ENCODE measurements at regions not wholly inside any gene's neighbourhood (a gene's known extent, or its start where the extent isn't known, plus 50 kb on each side); places are given as distances from the start of the nearest gene placed in this dataset.
"Not testable (repeated sequence)": the region's sequence is repeated elsewhere in the genome, so short reads cannot be mapped to it uniquely, and the experiment has no call there.

DNA sequence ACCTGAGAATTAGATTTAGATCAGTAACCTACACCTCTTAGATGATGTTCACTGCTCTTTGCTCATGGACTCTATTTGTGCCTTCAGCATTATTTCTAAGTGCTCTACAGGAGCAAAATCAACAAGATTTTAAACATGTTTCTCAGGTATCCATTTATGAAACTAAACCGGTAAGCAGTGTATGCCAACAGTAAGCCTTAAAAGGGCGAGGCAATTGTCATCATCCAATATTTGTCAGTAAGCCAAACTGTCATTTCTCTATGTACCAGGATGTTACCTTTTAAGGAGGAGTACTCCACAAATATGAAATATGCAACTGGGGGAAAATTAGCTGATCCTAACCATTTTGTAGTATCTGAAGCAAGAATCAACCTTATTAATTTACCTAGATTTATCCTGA, 69.6 kb upstream of the ZNF184 start:
- DNase-seq (ENCODE audit: low read depth), result no peak

DNA sequence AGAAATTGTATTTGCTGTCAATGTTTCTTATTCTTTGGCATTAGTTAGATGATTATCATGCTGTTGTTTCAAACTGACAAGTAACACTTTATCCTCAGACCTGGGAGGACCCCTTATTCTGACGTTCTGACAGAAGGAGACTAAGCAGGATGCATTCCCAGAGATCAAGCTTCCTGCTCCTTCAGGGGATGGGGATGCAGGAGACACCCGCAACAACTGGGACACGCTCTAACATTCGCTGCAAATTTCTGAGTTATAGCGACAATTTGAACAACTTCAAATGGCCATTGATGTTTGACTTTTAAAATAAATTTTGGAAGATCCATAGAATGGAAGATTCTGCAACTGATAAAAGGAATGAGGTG, 69.0 kb upstream of the ZNF184 start:
- DNase-seq (ENCODE audit: low read depth), result no peak

DNA sequence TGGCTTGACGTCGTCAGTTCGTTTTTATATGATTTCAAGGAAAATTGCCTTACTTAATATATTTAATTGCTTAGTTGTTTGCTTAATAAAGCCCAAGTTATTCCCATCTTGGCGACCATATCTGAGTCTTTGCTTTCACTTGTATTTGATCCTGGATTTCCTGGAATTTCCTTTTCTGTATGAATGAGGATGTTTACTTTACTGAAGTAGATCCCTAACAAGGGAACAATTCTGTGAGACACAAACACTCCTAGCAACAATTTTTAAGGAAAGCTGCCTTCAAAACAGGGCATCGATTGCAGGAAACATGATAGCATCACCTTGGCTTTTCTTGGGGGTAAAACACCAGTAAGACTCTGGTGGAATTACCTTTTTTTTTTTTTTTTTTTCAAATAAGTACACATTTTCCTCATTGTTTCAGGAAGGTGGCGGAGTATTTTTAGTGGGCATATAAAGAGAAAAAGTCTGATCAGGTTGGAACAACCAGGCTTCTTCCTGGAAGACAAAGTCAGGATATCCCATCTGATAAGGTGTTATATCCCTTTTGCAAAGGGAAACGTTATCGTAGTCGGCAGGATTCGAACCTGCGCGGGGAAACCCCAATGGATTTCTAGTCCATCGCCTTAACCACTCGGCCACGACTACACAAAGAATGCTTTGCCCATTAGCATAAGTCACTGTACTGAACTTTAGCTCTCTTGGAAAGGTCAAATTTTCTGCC, 68.5 kb upstream of the ZNF184 start:
- DNase-seq (ENCODE audit: low read depth), result no peak

- DNase-seq (ENCODE audit: low read depth), result no peak
Measured at GRCh38 chr6:27539551-27539950, 66.6 kb upstream of the ZNF184 start.

DNA sequence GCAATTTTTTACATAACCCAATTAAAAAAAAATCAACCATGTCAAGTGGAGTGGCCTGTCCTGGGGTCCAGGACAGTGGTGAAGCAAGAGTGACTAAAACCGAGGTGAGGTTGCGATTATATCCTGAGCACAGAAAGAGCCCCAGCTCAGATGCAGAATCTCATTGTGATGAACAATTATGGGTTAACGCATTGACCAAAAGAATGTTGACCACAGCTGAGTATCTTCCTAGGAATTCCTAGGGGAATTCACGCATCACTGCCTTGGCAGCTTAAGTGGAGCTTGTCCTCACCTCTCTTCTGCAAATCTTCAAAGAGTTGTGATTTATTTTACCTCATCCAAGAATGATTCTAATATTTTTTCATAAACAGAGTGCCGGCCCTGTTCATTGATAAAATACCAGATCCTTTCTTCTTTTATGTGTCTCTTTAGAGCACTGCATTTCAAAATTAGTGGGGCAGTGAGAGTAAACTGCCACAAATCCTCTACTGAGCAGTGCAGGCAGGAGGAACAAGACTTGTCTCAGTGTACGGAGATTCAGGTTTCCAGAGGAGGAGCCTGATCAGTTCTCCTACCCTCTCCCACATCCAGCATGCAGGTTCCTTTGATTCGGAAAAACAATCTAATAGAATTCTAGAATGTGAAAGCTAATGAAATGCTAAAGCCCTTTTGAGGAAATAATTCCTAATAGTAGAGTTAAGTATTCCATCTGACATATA, 60.1 kb upstream of the ZNF184 start:
- no peak for DNase-seq (ENCODE audit: low read depth)

DNA sequence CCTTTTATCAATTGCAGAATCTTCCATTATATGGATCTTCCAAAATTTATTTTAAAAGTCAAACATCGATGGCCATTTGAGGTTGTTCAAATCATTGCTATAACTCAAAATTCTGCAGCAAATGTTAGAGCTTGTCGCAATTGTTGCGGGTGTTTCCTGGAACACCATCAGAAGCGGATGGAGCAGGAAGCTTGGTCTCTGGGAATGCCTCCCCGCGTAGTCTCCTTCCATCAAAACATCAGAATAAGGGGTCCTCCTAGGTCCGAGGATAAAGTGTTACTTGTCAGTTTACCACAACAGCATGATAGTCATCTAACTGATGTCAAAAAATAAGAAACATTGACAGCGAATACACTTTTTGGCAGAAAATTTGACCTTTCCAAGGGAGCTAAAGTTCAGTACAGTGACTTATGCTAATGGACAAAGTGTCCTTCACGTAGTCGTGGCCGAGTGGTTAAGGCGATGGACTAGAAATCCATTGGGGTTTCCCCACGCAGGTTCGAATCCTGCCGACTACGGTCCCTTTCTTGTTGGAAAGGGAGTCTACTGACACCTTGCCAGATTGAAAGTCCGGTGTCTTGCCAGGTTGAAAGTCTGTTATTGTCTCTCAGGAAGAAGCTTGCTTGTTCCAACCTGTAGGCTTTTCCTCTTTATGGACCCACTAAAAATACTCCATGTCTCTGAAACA, 59.0 kb upstream of the ZNF184 start:
- DNase-seq (ENCODE audit: low read depth), result no peak

DNA sequence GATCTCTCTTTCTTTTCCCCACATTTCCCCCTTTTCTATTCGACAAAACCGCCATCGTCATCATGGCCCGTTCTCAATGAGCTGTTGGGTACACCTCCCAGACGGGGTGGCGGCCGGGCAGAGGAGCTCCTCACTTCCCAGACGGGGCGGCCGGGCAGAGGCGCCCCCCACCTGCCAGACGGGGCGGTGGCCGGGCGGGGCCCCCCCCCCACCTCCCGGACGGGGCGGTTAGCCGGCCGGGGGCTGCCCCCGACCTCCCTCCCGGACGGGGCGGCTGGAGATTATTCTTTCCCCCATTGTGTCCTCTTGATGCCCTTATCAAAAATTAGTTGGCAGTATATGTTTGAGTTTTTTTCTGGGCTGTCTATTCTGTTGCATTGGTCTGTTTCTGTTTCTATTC, 56.9 kb upstream of the ZNF184 start:
- DNase-seq (ENCODE audit: low read depth), result not testable (repeated sequence)

DNA sequence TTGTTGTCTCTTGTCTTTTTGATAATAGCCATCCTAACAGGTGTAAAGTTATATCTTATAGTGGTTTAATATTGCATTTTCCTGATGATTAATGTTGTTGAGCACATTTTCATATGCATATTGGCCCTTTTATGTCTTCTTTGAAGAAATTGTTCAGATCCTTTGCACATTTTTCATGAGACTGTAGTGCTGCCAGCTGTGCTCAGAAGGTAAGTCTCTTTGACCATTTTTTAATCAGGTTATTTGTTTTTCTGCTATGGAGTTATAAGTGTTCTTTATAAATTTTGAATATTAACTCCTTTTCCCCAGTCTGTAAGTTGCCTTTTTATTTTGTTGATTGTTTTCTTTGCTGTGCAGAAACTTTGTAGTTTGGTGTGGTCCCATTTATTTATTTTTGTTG, 55.8 kb upstream of the ZNF184 start:
- DNase-seq (ENCODE audit: low read depth), result no peak

Data from stimulated activated CD8-positive, alpha-beta memory T cell treated with anti-CD3 and anti-CD28 coated beads, Interleukin-12 subunit alpha, Interleukin-12 subunit beta, amount 100 ng/mL, for 1 hour (primary cell).